Inflammatory macrophage (primary cell): ENCODE measurements at regions not wholly inside any gene's neighbourhood (a gene's known extent, or its start where the extent isn't known, plus 50 kb on each side); places are given as distances from the start of the nearest gene placed in this dataset.

Experiments
- DNase-seq, 2 donors: peaks; one replicate each; pipeline ENCODE4 v3.0.0-alpha.2; 2020 to 2022

DNA sequence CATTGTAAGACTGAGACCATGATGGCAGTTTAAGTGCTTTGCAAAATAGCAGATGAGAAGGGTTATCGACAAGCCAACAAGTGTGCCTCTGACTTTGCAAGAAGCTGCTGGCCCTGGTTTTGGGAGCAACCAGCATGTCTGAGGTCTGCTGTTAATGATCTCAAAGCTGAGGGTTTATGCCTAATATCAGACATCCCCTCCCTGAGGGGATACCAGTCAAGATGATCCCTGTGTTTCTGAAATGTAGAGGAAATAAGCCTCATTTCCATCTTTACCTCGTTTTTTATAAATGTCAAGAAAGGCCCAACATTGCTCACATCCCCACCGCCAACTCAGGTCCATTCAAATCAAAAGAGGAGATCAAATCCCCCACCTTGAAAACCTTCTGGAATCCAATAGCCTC lies 120.6 kb downstream of the MYCN start:
- no peak for DNase-seq

GRCh38 chr2:16060125-16060935 lies 120.0 kb downstream of the MYCN start:
- no peak for DNase-seq

GRCh38 chr2:16059393-16060016 lies 119.2 kb downstream of the MYCN start:
- DNase-seq, result no peak

GRCh38 chr2:16058747-16059358 lies 118.5 kb downstream of the MYCN start:
- DNase-seq, result no peak

GRCh38 chr2:16058256-16058655 lies 117.9 kb downstream of the MYCN start:
- DNase-seq, result no peak

GRCh38 chr2:16057661-16058060 lies 117.3 kb downstream of the MYCN start:
- DNase-seq, result no peak

DNA sequence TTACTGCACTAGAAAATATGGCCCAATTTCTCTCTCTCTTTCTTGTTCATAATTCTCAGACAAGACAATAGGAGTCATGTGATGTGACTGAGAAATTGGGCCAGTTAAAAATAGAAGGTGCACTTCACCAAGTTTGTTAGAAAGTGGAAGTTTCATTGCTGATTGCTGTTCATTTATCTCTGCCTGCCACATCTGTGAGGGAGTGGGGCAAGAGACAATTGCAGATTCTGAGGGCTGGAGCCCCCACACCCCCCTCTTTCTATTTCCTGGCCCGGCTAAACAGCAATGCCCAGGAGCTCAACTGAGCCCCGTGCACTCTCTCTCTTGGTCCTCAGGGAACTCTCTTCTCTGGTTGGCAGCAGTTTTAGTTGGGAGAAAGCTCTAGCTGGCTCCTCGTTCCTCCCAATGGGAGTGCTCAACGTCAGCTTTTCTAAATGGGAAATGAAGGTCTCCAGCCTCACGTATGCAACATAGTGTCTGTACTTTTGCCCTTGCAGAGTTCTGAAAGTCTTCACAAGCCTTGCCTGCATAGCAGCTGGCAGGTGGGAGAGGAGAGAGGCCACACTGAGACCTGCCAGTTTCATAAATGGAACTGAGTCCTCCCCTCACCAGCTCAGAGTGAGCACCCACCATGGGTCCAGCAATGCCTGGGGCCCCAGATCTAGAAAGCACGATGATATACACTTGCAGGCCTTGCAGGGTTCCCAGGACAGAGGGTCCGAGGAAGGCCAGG lies 115.7 kb downstream of the MYCN start:
- peak; percentile 55 to 68 for DNase-seq

DNA sequence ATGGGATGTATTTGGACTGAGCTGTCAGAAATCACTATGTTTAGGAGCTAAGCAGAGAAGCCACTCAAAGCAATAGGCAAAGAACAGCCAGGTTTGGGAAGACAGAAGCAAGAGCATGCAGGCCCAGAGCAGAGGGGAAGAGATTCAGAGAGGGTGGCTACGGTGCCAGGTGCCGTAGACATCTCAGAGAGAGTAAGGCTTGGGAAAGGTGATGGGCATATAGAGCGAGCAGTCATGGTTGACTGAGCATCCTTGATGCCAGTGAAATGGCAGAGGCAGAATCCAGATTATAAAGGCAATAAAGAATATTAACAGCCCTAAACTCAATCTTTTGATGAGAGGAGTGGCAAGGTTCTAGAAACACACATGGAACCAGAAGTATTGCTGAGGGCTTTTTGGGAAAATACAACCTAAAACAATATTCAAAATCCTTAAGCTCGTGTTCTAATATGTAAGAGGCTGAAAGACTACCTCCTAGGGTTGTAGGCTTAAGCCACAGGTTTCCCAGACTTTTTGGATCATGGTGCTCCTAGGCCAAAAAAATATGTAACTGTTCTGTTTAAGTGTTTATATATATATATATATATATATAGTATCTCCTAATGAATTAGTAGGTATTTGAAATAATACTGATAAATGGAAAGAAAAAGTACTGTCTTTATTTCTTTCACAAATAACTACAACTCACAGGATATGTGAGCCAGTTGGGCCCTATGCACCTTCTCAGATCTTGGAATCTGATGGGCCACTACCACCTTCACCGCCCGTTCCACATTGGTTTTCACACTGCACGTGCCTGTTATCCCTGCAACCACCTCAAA lies 113.3 kb downstream of the MYCN start:
- DNase-seq, result no peak

DNA sequence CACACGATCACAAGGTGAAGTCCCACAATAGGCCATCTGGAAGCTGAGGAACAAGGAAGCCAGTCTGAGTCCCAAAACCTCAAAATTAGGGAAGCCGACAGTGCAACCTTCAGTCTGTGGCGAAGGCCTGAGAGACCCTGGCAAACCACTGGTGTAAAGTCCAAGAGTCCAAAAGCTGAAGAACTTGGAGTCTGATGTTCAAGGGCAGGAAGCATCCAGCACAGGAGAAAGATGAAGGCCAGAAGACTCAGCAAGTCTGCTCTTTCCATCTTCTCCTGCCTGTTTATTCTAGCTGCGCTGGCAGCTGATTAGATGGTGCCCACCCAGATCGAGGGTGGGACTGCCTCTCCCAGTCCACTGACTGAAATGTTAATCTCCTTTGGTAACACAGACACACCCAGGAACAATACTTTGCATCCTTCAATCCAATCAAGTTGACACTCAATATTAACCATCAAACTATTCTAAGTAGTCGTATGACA lies 112.3 kb downstream of the MYCN start:
- DNase-seq, result peak; percentile 7 to 44

DNA sequence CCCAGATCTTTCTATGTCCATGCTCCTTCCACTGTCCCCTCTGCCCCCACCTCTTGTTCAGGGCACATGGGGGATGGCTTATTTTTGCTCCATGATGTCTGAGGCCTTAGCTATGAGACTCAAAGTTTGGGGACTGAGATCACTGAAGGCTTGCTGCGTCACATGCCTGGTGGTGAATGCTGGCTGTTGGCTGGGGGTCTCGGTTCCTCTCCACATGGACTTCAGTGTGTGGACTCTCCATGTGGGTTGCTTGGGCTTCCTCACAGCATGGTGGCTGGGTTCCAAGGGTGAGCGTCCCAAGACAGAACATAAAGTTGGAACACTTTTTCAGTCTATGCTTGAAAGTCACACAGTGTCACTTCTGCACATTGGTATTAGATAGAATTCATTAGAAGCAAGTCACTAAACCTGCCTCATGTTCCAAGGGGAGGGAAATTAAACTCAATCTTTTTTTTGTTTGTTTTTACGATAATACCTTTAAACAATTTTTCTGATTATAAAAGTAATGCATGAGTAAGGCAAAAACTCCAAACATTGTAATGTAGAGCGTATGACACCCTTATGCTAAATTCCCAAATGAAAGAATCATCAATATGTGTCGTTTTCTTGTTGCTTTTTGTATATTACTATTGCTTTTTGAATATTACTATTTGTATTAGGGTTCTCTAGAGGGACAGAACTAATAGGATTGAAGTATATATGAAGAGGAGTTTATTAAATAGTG lies 111.7 kb downstream of the MYCN start:
- DNase-seq, result no peak

DNA sequence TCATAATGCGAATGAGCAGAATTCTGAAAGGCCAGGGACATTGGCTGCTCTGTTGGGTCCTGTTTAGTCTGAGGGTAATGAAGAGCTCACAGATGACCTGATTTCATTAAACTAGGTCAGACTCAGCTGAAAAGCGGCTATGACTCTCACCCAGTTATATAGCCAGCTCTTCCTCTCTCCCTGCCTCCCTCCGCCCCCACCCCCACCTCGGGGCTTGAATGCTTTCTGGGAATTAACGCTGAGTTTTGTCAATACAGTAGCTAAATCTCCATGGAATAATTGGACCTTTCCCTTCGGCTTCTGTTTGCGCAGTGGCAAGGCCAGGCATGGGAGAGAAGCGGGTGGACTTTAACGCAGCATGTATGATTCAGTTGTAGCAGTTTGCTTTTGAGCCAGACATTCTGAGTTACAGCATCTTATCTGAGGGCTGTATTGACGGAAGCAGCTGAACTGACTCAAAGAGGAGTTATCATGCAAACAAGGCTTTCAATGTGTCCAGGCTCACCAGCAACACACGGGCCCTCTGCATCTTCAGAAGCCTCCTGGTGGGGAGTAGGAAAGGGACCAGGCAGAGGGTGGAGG lies 110.6 kb downstream of the MYCN start:
- no peak for DNase-seq

DNA sequence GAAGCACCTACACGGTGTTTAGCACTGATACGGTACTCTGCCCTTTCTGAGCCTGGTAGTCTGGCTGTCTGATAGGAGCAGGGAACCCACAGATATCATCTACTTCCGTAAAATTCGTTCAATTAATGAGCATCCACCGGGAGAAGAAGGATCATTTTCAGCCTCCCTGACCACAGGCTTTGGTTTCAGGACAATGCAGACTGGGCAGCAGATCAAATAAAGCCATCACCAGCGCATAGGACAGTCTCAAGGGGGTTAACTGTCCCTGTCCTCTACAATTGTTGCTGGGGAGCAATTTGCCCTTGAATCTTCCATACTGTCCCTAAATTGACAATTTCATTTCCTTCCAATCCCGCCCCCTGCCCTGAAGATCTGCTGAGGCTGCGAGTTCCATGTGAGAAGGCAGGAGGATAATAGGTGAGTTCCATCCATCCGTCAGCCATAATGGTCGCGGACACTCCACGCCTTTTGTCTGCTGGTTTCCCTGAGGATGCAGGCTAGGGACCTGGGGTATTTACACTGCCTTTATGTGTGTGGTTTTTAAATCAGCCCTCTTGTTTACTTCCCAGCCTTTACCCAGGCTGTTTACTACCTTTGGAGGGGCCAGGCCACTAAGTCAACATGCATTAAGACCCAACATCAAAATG lies 110.0 kb downstream of the MYCN start:
- no peak for DNase-seq

DNA sequence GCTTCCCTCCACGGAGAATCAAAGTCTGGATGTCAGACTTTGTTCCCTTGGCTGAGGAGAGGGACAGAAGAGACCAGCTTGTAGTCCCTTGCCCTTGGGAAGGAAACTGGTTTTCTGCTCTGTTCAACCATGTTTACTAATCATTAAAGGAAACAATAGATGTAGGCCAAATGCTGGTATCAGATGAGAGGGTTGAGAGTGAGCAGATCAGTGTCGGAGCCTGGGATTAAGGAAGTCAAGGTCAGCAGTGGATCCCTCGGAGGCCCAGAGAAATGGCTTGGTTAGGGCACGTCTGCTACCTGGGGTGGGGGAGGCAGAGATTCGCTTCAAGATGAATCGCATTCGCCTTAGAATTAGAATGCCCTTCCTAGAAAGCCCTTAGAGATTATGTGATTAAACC lies 109.1 kb downstream of the MYCN start:
- no peak for DNase-seq

GRCh38 chr2:16048466-16048865 lies 108.1 kb downstream of the MYCN start:
- no peak for DNase-seq

DNA sequence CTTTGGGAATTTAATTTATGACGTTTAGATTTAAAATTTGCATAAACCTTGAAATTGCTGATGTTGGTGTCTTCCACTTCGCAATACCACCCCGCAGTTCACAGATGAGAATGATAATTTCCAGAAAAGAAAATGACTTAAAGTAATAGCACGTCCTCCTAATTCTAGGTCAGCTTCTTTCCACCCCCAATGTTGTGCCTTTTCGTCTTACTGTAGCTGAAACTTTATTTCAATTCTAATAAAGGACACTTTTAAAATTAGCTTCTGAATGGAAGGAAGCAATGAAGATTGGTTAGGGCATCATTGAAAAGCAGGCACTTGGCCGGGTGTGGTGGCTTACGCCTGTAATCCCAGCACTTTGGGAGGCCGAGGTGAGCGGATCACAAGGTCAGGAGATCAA lies 107.4 kb downstream of the MYCN start:
- no peak for DNase-seq

GRCh38 chr2:16046649-16047048 lies 106.3 kb downstream of the MYCN start:
- DNase-seq, result no peak

- no peak for DNase-seq
Measured at GRCh38 chr2:16045653-16046352, 105.5 kb downstream of the MYCN start.

DNA sequence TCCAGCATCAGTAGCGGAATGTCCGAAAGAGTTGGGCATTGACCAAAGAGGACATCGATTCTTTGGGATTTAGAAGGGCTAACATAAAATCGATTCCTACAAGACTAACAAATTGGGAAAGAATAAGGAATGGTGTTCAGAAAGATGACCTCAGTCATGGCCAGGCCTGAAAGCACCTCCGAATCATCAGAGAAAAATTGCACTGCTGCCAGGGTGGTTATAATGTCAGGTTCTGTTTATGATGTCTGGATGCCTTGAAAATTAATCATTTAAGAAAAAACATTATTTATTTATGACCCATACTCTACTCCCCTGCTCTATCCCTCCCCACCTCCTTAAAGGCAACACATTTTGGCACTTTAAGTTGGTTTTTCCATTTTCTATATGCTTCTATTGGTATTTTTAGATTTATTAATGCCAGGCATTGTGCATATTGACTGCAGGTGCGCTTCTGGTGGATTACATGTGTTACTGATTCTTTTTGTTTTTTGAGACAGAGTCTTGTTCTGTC lies 104.7 kb downstream of the MYCN start:
- DNase-seq, result no peak

- no peak for DNase-seq
Measured at GRCh38 chr2:16043627-16044026, 103.3 kb downstream of the MYCN start.

GRCh38 chr2:16043192-16043591 lies 102.8 kb downstream of the MYCN start:
- no peak for DNase-seq
